MCF 10A (cell line): ENCODE measurements at regions not wholly inside any gene's neighbourhood (a gene's known extent, or its start where the extent isn't known, plus 50 kb on each side); places are given as distances from the start of the nearest gene placed in this dataset.

Experiments used
- BruUV-seq: library from RNA; stranded (reverse); fragments of 400-500 nt; replicated peaks from 2 replicates; lab custom pipeline; 2021; lab: Mats Ljungman, UMichigan
- CTCF ChIA-PET: fragments of 300-600 bp; sonication (Branson Sonifier 250); formaldehyde crosslinking; extraction: SDS; loops from one replicate; lab custom pipeline; 2021; ENCODE audit warnings: antibody characterized with exemption, inconsistent platforms; lab: Yijun Ruan, JAX
- POLR2A ChIA-PET: fragments of 300-600, 350-650 bp; sonication (Branson Sonifier 250); formaldehyde crosslinking; extraction: SDS; loops from one replicate; lab custom pipeline; 2020; ENCODE audit warnings: antibody characterized with exemption, inconsistent platforms; lab: Yijun Ruan, JAX
- DNase-seq: peaks from one replicate; pipeline ENCODE4 v3.0.0-alpha.2; 2018; ENCODE audit not compliant: unreplicated experiment
- H3K27ac Mint-ChIP-seq: one replicate; pipeline ENCODE4 v1.8.0; 2022; ENCODE audit warnings: mild to moderate bottlenecking, low read depth, mixed read lengths; ENCODE audit not compliant: unreplicated experiment
- H3K27me3 Mint-ChIP-seq: one replicate; pipeline ENCODE4 v1.8.0; 2022; ENCODE audit warnings: mixed read lengths; ENCODE audit not compliant: insufficient read depth, unreplicated experiment
- H3K36me3 Mint-ChIP-seq: one replicate; pipeline ENCODE4 v1.8.0; 2022; ENCODE audit warnings: mild to moderate bottlenecking, moderate library complexity, mixed read lengths; ENCODE audit not compliant: insufficient read depth, unreplicated experiment
- H3K4me1 Mint-ChIP-seq: one replicate; pipeline ENCODE4 v1.8.0; 2022; ENCODE audit warnings: mixed read lengths; ENCODE audit not compliant: insufficient read depth, unreplicated experiment
- H3K4me3 Mint-ChIP-seq: one replicate; pipeline ENCODE4 v1.8.0; 2022; ENCODE audit warnings: mild to moderate bottlenecking, moderate library complexity, mixed read lengths; ENCODE audit not compliant: unreplicated experiment
- H3K9me3 Mint-ChIP-seq: one replicate; pipeline ENCODE4 v1.8.0; 2022; ENCODE audit warnings: mixed read lengths; ENCODE audit not compliant: unreplicated experiment
- intact Hi-C: fragments of 100-400 bp; cut with micrococcal nuclease; formaldehyde crosslinking; loops from 2 replicates; pipeline ENCODE4 v1.14.1; 2022
- TF ChIP-seq, protein P1 (sequence below): fragments of 200-600 bp; IDR thresholded peaks from one replicate; pipeline ENCODE4 v1.8.0; 2022; ENCODE audit warnings: antibody characterized with exemption, mild to moderate bottlenecking; ENCODE audit not compliant: unreplicated experiment

DNA sequence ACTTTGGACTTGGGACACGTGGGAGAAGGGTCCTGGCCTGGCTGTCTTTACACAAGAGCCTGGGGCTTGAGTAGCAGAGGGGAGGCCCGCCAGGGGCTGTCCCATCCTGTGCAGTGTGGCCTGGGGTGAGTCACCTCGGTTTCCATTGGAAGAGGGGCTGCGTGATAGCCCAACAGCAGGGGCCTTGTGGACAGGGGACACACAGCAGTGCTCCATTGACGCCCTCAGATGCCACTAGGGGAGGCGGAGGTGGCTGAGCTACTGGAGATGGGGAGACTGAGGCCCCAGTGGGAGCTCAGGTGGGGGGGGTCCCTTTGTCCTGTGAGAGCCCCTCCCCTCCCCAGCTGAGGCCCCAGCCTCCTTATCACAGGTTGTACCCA, 50.0 kb upstream of the RNU6ATAC start:
- H3K4me3 Mint-ChIP-seq = no peak overlapping the region
- TF ChIP-seq, protein P1, sequence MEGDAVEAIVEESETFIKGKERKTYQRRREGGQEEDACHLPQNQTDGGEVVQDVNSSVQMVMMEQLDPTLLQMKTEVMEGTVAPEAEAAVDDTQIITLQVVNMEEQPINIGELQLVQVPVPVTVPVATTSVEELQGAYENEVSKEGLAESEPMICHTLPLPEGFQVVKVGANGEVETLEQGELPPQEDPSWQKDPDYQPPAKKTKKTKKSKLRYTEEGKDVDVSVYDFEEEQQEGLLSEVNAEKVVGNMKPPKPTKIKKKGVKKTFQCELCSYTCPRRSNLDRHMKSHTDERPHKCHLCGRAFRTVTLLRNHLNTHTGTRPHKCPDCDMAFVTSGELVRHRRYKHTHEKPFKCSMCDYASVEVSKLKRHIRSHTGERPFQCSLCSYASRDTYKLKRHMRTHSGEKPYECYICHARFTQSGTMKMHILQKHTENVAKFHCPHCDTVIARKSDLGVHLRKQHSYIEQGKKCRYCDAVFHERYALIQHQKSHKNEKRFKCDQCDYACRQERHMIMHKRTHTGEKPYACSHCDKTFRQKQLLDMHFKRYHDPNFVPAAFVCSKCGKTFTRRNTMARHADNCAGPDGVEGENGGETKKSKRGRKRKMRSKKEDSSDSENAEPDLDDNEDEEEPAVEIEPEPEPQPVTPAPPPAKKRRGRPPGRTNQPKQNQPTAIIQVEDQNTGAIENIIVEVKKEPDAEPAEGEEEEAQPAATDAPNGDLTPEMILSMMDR = no peak
- H3K4me1 Mint-ChIP-seq = no peaks in the 10 kb centered on the region
- DNase-seq = no peak
- no TSS peak for BruUV-seq
- H3K27ac Mint-ChIP-seq = no peak overlapping the region
- ChIA-PET POLR2A (no interaction called here), CTCF (no interaction called here)
- H3K27me3 Mint-ChIP-seq = peaks cover 2% of the 10 kb centered on the region
- peaks cover 6% of the 10 kb centered on the region for H3K36me3 Mint-ChIP-seq
- intact Hi-C loops = no loop called here
- H3K9me3 Mint-ChIP-seq = no peaks in the 10 kb centered on the region

DNA sequence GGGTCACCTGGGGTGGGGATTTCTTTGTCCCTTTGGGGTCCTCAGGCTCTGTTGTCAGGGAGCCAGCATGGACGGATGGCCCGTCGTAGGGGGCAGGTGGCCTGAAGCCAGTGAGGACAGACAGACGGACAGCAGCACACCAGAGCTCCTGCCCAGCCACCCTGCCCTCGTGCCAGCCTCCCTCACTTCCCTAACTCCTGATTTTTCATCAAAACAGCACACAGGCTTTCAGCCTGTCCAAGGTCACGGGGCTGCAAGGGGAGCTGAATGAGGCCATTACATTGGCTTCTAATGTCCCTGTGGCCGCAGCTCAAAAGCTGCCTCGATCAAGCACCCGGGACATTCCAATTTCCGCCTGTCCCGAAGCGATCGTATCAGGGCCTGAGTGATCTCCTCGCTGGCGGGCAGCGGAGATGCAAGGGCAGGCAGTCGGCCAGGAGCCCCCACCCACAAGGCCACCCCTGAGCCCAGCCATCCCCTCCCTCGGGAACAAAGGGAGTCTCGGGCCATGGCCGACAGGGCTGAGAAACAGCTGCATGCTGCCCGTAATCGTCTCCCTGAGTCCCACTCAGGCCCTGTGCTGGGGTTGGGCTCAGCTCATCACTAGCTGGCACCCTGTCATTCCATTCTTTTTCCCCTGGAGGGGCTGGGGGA, 50.5 kb upstream of the RNU6ATAC start:
- intact Hi-C loops = no loop called here
- BruUV-seq = no TSS peak
- H3K9me3 Mint-ChIP-seq = no peaks in the 10 kb centered on the region
- ChIA-PET POLR2A (no interaction called here), CTCF (no interaction called here)
- TF ChIP-seq, protein P1 = no peak
- peaks cover 6% of the 10 kb centered on the region for H3K36me3 Mint-ChIP-seq
- no peaks in the 10 kb centered on the region for H3K4me1 Mint-ChIP-seq
- no peak overlapping the region for H3K4me3 Mint-ChIP-seq
- no peak overlapping the region for H3K27ac Mint-ChIP-seq
- no peaks in the 10 kb centered on the region for H3K27me3 Mint-ChIP-seq
- DNase-seq = no peak

DNA sequence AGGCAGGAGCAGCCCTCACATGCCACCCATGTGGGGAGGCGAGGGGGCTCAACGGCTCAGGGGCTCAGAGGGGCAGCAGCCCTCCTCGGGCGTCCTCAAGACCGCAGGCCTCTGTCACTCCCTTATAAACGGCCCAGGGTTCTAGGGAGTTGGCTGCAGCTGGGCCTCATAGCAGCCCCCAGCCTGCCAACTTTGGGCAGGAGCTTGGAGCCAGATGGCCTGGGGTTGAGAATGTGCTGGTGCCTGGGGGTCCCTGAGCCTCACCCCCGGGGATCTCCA, 51.0 kb upstream of the RNU6ATAC start:
- DNase-seq = no peak
- Mint-ChIP-seq H3K9me3 (no peaks in the 10 kb centered on the region), H3K27me3 (no peaks in the 10 kb centered on the region), H3K4me3 (no peak overlapping the region), H3K4me1 (no peaks in the 10 kb centered on the region), H3K36me3 (peaks cover 6% of the 10 kb centered on the region), H3K27ac (no peak overlapping the region)
- ChIA-PET CTCF (no interaction called here), POLR2A (interaction anchor here (0.6 kb wide), 1 partner anchor 23 kb away, joined by 3 read pairs; no protein-coding TSS in a partner anchor)
- TF ChIP-seq, protein P1 = no peak
- intact Hi-C loops = no loop called here
- no TSS peak for BruUV-seq

DNA sequence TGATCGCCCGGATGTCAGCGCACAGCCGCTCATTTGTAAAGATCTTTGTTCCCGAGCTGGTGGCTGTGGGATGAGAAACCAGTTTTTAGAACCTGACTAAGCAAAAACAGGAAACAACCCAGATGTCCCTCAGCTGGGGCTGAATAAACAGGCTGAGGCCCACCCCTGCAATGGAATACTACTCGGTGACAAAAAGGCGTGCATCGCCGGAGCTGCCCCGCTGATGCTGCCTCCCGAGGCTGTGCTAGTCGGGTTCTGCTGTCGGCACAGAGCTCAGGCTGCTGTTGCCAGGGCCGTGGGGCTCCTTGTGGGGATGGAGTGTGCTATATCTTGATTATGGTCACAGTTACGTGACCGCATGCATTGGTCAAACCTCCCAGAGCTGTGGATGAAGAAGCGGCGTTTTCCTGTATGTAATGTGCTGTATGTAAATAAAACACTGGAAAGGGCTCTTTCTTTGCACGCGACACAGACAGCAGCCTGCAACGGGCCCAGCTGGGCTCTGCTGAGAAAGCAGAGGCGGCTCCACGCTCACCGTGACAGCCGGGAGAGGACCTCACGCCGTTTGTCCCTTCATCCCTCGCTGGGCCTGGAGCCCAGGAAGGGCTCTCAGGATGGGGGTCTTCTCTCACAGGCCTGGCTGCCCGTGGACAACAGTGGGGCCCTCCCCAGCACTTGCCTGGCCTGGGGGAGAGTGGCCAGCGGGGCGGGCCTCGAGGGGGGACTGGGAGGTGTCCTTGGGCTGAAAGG, 51.5 kb upstream of the RNU6ATAC start:
- Mint-ChIP-seq H3K27me3 (no peaks in the 10 kb centered on the region), H3K9me3 (no peaks in the 10 kb centered on the region), H3K4me1 (no peaks in the 10 kb centered on the region), H3K4me3 (no peak overlapping the region), H3K36me3 (peaks cover 6% of the 10 kb centered on the region), H3K27ac (no peak overlapping the region)
- ChIA-PET CTCF (no interaction called here), POLR2A (interaction anchor here (0.6 kb wide), 1 partner anchor 23 kb away, joined by 3 read pairs; no protein-coding TSS in a partner anchor)
- TF ChIP-seq, protein P1 = no peak
- intact Hi-C loops = no loop called here
- no TSS peak for BruUV-seq
- no peak for DNase-seq
